NOMO-1 treated with DMSO at 0.1 percent for 48 hours (cell line): ENCODE measurements at regions not wholly inside any gene's neighbourhood (a gene's known extent, or its start where the extent isn't known, plus 50 kb on each side); places are given as distances from the start of the nearest gene placed in this dataset.

Experiments
- DNase-seq: peaks from one replicate; lab custom pipeline; 2025; ENCODE audit not compliant: unreplicated experiment; lab: John Stamatoyannopoulos, UW

DNA sequence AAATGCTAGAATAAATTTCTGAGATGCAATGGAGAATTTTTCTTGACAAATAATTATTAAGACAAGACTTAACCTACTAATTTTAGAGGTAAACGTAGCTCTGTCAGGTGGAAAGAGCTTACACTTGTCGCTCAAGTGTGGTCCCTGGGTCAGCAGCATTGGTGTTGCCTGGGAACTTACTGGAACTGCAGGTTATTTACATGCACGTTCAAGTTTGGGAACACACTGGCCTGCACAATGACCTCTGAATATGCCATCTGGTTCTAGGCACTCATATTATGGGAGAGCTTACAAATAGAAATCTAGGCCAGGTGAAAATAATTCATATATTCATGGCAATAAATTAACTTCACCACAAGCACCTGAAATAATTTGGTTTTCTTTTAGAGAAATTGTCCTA, 88.5 kb upstream of the BCL9 start:
- no peak for DNase-seq

GRCh38 chr1:147463022-147463421, 78.3 kb upstream of the BCL9 start:
- DNase-seq = no peak

DNA sequence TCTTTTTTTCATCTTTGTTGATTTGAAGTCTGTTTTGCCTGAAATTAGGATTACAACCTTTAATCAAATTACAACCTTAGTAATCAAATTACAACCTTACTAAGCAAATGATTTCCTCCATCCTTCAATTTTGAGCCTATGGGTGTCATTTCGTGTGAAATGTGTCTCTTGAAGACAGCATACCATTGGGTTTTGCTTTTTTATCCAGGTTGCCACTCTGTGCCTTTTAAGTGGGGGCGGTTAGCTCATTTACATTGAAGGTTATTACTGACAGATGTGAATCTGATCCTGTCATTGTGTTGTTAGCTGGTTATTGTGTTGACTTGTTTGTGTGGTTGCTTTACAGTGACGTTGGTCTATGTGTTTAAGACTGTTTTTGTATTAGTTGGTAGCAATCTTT, 74.8 kb upstream of the BCL9 start:
- no peak for DNase-seq

DNA sequence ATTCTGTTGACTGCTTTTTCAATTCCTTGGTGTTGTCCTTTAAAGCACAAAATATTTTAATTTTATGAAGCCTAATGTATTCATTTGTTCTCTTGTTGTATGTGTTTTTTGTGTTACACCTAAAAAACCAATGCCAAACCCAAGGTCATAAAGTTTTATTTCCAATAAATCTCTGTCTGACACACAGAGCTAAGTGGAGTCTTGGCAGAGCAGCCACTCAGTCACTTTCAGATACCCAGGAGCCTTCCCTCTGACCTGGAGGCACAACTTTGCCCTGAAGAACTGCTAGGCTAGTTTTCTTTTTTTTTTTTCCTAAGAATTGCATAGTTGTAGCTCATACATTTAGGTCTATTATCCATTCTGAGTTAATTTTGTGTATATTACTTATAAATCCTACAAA, 71.2 kb upstream of the BCL9 start:
- no peak for DNase-seq

GRCh38 chr1:147472489-147472888, 68.8 kb upstream of the BCL9 start:
- no peak for DNase-seq

GRCh38 chr1:147472966-147473732, 68.2 kb upstream of the BCL9 start:
- no peak for DNase-seq

GRCh38 chr1:147473733-147474049, 67.6 kb upstream of the BCL9 start:
- no peak for DNase-seq

- no peak for DNase-seq
Observed at GRCh38 chr1:147475488-147475887, 65.8 kb upstream of the BCL9 start.

DNA sequence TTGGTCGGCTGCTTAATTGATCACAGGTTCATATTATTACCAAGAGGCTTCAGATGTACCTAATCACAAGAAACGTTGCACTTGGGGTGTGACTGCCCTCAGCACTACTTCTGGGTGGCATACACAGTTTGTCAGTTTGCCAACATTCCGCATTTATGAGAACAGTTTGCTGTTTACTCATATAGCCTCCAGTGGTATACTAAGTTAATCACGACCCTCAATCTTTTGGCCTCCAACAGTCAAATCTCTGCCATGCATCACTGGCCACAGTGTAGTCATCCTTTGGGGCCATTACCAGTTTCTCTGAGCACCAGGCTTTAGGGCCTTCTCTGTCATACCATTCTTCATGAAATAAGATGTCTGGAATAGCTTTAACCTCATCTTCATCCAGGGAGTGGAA, 62.8 kb upstream of the BCL9 start:
- DNase-seq = no peak

GRCh38 chr1:147479864-147480564, 61.3 kb upstream of the BCL9 start:
- DNase-seq = no peak

- DNase-seq = no peak
Observed at GRCh38 chr1:147480565-147480935, 60.8 kb upstream of the BCL9 start.

- DNase-seq = no peak
Observed at GRCh38 chr1:147486876-147487656, 54.2 kb upstream of the BCL9 start.

DNA sequence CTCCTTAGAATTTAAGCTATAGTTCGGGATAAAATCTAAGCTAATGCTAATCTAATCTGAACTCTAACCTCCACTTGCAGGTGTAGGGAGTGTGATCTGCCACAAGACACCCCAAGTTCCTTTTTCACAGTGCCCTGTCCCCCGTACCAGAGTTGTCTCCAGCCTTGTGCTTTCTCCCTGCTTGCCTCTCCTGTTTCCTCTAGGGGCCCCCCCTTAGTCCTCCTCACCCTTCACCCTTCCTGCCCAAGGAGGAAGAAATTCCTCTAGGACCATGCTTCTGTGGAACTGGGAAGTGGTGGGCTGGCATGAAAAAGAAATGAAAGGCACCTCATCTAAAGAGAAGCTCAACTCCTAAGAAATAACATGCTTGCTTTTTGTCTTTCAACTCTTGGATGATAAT, 50.2 kb upstream of the BCL9 start:
- DNase-seq = no peak
